Colonic mucosa (tissue), 4 donors: ENCODE measurements at regions not wholly inside any gene's neighbourhood (a gene's known extent, or its start where the extent isn't known, plus 50 kb on each side); places are given as distances from the start of the nearest gene placed in this dataset.

Experiments
- DNase-seq: peaks from one replicate; pipeline ENCODE4 v3.0.0-alpha.2; 2020
- H3K27ac ChIP-seq: fragments of 200-600 bp; one replicate; pipeline ENCODE4 v1.8.0; 2021
- H3K27me3 ChIP-seq: fragments of 200-600 bp; one replicate; pipeline ENCODE4 v1.8.0; 2021
- H3K36me3 ChIP-seq: fragments of 200-600 bp; one replicate; pipeline ENCODE4 v1.8.0; 2021
- H3K4me1 ChIP-seq: fragments of 200-600 bp; one replicate; pipeline ENCODE4 v1.8.0; 2021; ENCODE audit warnings: mild to moderate bottlenecking
- H3K4me3 ChIP-seq: fragments of 200-600 bp; one replicate; pipeline ENCODE4 v1.8.0; 2021
- H3K9ac ChIP-seq, 2 donors: one replicate each; pipeline ENCODE4 v1.7.0; 2013; ENCODE audit warnings: control low read depth in 2 of 2, low read depth in 2 of 2, low read length in 2 of 2
- H3K9me3 ChIP-seq: fragments of 200-600 bp; one replicate; pipeline ENCODE4 v1.8.0; 2021
- intact Hi-C: fragments of 100-400 bp; cut with DNase I; formaldehyde crosslinking; loops from one replicate; pipeline ENCODE4 v1.14.1; 2022
- TF ChIP-seq, protein P1 (sequence below): fragments of 200-600 bp; IDR thresholded peaks from one replicate; pipeline ENCODE4 v1.8.0; 2022; ENCODE audit warnings: antibody characterized with exemption, mild to moderate bottlenecking
- donor health status: healthy.
- donor health status: DM: no; HTN: no; CAD: no.
- donor health status: DM: no; HTN: no; CAD: no.

DNA sequence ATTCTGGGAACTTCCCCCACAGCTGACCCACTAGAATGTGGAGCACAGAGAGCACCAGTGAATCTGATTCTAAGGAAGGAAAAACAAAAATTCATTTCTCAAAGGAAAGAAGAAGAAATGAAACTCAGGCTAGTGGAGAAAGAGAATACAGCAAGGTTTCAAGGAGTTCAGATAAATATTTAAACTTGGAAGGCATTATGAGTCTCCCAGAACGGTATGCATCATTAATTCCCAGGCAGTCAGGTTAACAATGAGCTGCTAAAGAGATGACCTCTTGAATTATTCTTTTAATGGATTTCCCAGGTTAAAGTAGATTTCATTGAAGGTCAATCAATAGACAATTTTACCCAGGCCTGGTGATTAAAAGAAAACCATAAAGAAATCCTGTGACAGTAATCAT, 103.6 kb upstream of the KAZN start:
- no peak for DNase-seq
- no peaks in the 10 kb centered on the region for H3K27me3 ChIP-seq
- H3K9ac ChIP-seq = no peak overlapping the region
- H3K36me3 ChIP-seq = no peaks in the 10 kb centered on the region
- TF ChIP-seq, protein P1, sequence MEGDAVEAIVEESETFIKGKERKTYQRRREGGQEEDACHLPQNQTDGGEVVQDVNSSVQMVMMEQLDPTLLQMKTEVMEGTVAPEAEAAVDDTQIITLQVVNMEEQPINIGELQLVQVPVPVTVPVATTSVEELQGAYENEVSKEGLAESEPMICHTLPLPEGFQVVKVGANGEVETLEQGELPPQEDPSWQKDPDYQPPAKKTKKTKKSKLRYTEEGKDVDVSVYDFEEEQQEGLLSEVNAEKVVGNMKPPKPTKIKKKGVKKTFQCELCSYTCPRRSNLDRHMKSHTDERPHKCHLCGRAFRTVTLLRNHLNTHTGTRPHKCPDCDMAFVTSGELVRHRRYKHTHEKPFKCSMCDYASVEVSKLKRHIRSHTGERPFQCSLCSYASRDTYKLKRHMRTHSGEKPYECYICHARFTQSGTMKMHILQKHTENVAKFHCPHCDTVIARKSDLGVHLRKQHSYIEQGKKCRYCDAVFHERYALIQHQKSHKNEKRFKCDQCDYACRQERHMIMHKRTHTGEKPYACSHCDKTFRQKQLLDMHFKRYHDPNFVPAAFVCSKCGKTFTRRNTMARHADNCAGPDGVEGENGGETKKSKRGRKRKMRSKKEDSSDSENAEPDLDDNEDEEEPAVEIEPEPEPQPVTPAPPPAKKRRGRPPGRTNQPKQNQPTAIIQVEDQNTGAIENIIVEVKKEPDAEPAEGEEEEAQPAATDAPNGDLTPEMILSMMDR = no peak
- H3K27ac ChIP-seq = no peak overlapping the region
- no peak overlapping the region for H3K4me3 ChIP-seq
- H3K4me1 ChIP-seq = no peaks in the 10 kb centered on the region
- intact Hi-C loops = no loop called here
- H3K9me3 ChIP-seq = no peaks in the 10 kb centered on the region

DNA sequence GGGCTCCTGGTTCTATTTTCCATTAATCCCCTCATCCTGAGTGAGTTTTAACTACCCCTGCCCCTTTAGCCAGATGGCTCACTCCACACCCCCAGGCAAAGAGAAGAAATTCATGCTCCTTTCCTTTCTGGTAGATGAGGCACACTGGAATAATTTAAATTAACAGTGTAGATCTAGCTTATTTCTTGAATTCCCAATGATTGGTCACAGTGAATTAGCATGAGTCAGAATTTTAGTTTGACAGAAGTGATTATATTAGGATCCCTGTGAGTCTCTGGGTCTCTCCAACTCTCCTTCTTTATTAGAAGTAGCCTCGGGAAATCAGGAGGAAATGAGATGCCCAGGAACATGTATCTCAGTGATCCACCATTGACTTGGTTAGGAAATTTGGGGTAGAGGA, 103.1 kb upstream of the KAZN start:
- TF ChIP-seq, protein P1 = no peak

DNA sequence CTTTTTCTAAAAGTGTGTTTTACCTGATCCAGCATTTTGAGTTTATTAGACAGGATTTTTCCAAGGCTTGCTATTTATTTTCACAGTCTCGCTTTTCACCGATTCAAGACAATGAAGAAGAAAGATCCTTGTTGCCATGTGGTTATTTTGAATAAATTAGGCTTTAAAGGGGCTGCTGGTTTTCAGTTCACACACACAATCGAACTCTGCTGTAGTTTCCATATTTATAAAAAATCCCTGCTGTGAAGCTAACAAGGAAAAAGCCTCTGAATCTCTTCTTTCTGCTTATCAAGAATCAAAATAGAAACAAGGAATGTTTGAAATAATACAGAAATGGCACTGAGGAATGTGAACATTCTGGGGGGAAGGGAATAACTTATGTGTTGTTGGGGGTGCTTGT, 102.5 kb upstream of the KAZN start:
- intact Hi-C loops = no loop called here
- Histone ChIP-seq H3K27ac (no peak overlapping the region), H3K9ac (no peak overlapping the region), H3K36me3 (no peaks in the 10 kb centered on the region), H3K4me1 (no peaks in the 10 kb centered on the region), H3K9me3 (no peaks in the 10 kb centered on the region), H3K27me3 (no peaks in the 10 kb centered on the region), H3K4me3 (no peak overlapping the region)
- TF ChIP-seq, protein P1 = no peak
- no peak for DNase-seq

More for the DNA sequence above, 103.1 kb upstream of the KAZN start:
- no peak overlapping the region for H3K9ac ChIP-seq
- no peaks in the 10 kb centered on the region for H3K36me3 ChIP-seq
- H3K27me3 ChIP-seq = no peaks in the 10 kb centered on the region
- intact Hi-C loops = no loop called here
- no peak overlapping the region for H3K27ac ChIP-seq
- DNase-seq = no peak
- H3K4me3 ChIP-seq = no peak overlapping the region
- H3K4me1 ChIP-seq = no peaks in the 10 kb centered on the region
- H3K9me3 ChIP-seq = no peaks in the 10 kb centered on the region

DNA sequence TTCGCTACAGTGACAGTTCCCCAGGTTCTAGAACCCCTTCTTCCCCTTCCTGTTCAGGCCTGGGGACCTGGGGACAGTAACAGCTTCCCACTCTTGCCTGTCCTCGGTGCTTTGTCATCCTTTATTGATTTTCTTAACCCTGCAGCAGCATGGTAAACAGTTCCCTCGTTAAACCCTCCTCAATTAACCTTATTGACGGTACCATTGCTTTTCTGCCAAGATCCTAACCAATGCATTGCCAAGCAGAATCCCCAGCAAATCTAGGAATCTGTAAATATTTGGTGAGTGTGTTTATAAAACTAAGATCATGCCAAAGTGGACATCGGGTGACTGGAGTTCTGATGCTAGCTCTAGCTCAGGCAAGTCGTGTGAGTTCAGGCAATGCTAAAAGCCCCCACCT, 99.6 kb upstream of the KAZN start:
- TF ChIP-seq, protein P1 = no peak
- Histone ChIP-seq H3K9me3 (no peaks in the 10 kb centered on the region), H3K27ac (no peak overlapping the region), H3K4me3 (no peak overlapping the region), H3K4me1 (no peaks in the 10 kb centered on the region), H3K36me3 (no peaks in the 10 kb centered on the region), H3K27me3 (no peaks in the 10 kb centered on the region), H3K9ac (no peak overlapping the region)
- no peak for DNase-seq
- intact Hi-C loops = no loop called here

DNA sequence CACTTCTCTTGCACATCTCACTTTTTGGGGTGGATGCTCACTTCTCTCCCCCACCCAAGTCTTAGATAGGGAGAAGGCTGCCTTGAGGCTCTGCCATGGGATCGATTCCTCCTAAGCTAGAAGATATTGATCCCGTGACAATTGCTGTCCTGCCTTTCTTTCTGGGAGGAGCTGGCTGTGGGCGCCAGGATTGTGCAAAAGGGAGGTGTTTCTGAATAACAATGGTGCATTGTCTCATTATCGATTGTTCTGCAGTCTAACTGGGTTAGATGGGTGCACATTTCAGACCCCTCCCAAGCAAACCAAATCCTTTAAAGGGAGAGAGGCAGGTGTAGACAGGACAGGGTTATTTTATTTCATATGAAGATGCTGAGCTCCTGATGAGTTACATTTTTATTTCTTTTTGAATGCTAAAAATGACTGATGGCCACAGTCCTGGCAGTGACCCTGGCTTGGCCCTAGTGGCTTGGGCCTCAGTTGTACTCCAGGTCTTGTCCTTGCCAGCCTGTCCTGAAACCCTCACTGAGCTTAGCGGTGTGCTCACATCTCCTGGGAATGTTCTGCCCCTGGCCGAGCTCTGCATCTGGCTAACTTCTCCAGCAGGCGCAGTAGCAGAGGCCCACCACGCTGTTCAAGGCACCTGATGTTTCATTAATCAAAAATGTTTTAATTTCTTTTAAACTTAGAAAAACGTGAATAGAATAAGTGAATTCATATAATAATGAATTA, 99.0 kb upstream of the KAZN start:
- Histone ChIP-seq H3K4me3 (no peak overlapping the region), H3K27ac (no peak overlapping the region), H3K9me3 (no peaks in the 10 kb centered on the region), H3K27me3 (no peaks in the 10 kb centered on the region), H3K36me3 (no peaks in the 10 kb centered on the region), H3K9ac (no peak overlapping the region), H3K4me1 (no peaks in the 10 kb centered on the region)
- intact Hi-C loops = no loop called here
- TF ChIP-seq, protein P1 = no peak
- DNase-seq = no peak
